ENCODE measurements at regions not wholly inside any gene's neighbourhood (a gene's known extent, or its start where the extent isn't known, plus 50 kb on each side); places are given as distances from the start of the nearest gene placed in this dataset.

DNA sequence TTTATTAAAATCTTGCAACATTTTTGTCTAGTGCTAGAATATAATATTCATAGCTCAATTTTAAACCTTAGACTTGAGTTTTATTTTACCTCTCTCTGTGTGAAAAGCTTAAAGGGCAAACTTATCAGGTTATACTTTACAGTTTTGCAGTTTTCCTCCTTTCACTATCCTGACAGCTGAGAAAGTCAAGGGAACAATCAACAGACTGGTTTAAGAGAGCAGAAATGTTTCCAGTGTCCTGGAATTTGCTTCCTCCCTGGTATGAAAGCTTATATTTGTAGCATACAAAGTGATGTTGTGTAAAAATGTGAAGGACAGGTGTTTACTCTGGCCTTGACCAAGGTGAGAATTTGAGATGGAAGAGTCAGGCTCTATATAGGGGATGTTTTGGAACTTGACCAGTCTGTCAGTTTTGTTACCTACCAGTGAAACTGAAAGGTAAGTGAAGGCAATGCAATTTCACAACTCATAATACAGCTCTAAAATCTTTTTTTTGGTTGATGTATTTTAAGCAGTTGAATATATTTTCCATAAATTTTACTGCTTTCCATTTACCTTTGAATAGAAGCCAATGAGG, 64.6 kb downstream of the FHIP1A start:
- no peak overlapping the region for H2AK5ac ChIP-seq (ENCODE audit: low read depth, low read length)
- no peak overlapping the region for H4K8ac ChIP-seq (ENCODE audit: low read depth, low read length)
- H3K4me2 ChIP-seq (ENCODE audit: insufficient read depth, low read length, poor library complexity, severe bottlenecking), result no peak overlapping the region
- no peak overlapping the region for H3K27ac ChIP-seq (replicated peaks; ENCODE audit: low read length)
- H3K79me1 ChIP-seq (ENCODE audit: low read depth, low read length), result no peaks in the 10 kb centered on the region
- no peak overlapping the region for H3K14ac ChIP-seq (ENCODE audit: low read length)
- no peaks in the 10 kb centered on the region for H3K9me3 ChIP-seq (replicated peaks in 1 of 2; ENCODE audit: control insufficient read depth in 2 of 2, insufficient read depth in 1 of 2, low read depth in 1 of 2, low read length in 2 of 2)
- no peak overlapping the region for H2BK5ac ChIP-seq (ENCODE audit: low read length)
- H3K4ac ChIP-seq (ENCODE audit: low read length), result no peak overlapping the region
- no peak overlapping the region for H3K9ac ChIP-seq (ENCODE audit: low read depth, low read length, poor library complexity)
- no peaks in the 10 kb centered on the region for H3K36me3 ChIP-seq (replicated peaks in 1 of 2; ENCODE audit: control insufficient read depth in 2 of 2, insufficient read depth in 2 of 2, low read length in 2 of 2)
- no peaks in the 10 kb centered on the region for H3K4me1 ChIP-seq (ENCODE audit: control insufficient read depth in 2 of 2, insufficient read depth in 1 of 2, low read depth in 1 of 2, low read length in 2 of 2)
- H2BK15ac ChIP-seq (ENCODE audit: low read length), result no peak overlapping the region
- H2BK120ac ChIP-seq (ENCODE audit: low read depth, low read length), result no peak overlapping the region
- H2AFZ ChIP-seq (ENCODE audit: low read length), result no peak overlapping the region
- H3K23ac ChIP-seq (ENCODE audit: low read depth, low read length, poor library complexity), result no peak overlapping the region
- H3K4me3 ChIP-seq (ENCODE audit: low read length in 2 of 2), result no peak overlapping the region
- no peak for DNase-seq (ENCODE audit: low spot score)
- no peak overlapping the region for H2BK12ac ChIP-seq (ENCODE audit: low read length)
- peaks cover 0 to 5% (median 0%) of the 10 kb centered on the region in 3 experiments for H3K27me3 ChIP-seq (ENCODE audit: control insufficient read depth in 3 of 3, insufficient read depth in 3 of 3, low read depth in 1 of 3, low read length in 3 of 3)
- H4K91ac ChIP-seq (ENCODE audit: low read depth, low read length, poor library complexity), result no peak overlapping the region
- H3K18ac ChIP-seq (ENCODE audit: low read length), result no peak overlapping the region

- H3K79me1 ChIP-seq (ENCODE audit: low read depth, low read length), result no peaks in the 10 kb centered on the region
- no peak overlapping the region for H3K18ac ChIP-seq (ENCODE audit: low read length)
- H2BK12ac ChIP-seq (ENCODE audit: low read length), result no peak overlapping the region
- no peak overlapping the region for H3K23ac ChIP-seq (ENCODE audit: low read depth, low read length, poor library complexity)
- no peak overlapping the region for H3K27ac ChIP-seq (replicated peaks; ENCODE audit: low read length)
- no peak for DNase-seq (ENCODE audit: low spot score)
- no peak overlapping the region for H3K4me2 ChIP-seq (ENCODE audit: insufficient read depth, low read length, poor library complexity, severe bottlenecking)
- no peak overlapping the region for H2AK5ac ChIP-seq (ENCODE audit: low read depth, low read length)
- H4K91ac ChIP-seq (ENCODE audit: low read depth, low read length, poor library complexity), result no peak overlapping the region
- WGBS, 2 donors (ENCODE audit: extremely low coverage in 2 of 2, insufficient read length in 2 of 2, insufficient replicate concordance in 1 of 2), result no CpG with 5 or more reads among the region's 4 CpGs
- no peaks in the 10 kb centered on the region for H3K4me1 ChIP-seq (ENCODE audit: control insufficient read depth in 2 of 2, insufficient read depth in 1 of 2, low read depth in 1 of 2, low read length in 2 of 2)
- H3K14ac ChIP-seq (ENCODE audit: low read length), result no peak overlapping the region
- H3K9me3 ChIP-seq (replicated peaks in 1 of 2; ENCODE audit: control insufficient read depth in 2 of 2, insufficient read depth in 1 of 2, low read depth in 1 of 2, low read length in 2 of 2), result no peaks in the 10 kb centered on the region
- no peak overlapping the region for H3K4ac ChIP-seq (ENCODE audit: low read length)
- no peak overlapping the region for H2BK5ac ChIP-seq (ENCODE audit: low read length)
- no peak overlapping the region for H4K8ac ChIP-seq (ENCODE audit: low read depth, low read length)
- no peak overlapping the region for H2AFZ ChIP-seq (ENCODE audit: low read length)
- peaks cover 0 to 5% (median 0%) of the 10 kb centered on the region in 3 experiments for H3K27me3 ChIP-seq (ENCODE audit: control insufficient read depth in 3 of 3, insufficient read depth in 3 of 3, low read depth in 1 of 3, low read length in 3 of 3)
- H3K4me3 ChIP-seq (ENCODE audit: low read length in 2 of 2), result no peak overlapping the region
- H2BK120ac ChIP-seq (ENCODE audit: low read depth, low read length), result no peak overlapping the region
- H3K9ac ChIP-seq (ENCODE audit: low read depth, low read length, poor library complexity), result no peak overlapping the region
- H3K36me3 ChIP-seq (replicated peaks in 1 of 2; ENCODE audit: control insufficient read depth in 2 of 2, insufficient read depth in 2 of 2, low read length in 2 of 2), result no peaks in the 10 kb centered on the region
- H2BK15ac ChIP-seq (ENCODE audit: low read length), result no peak overlapping the region
Observed at GRCh38 chr4:151475035-151475714, 66.2 kb downstream of the FHIP1A start.

GRCh38 chr4:151481813-151482212, 72.8 kb downstream of the FHIP1A start:
- H3K23ac ChIP-seq (ENCODE audit: low read depth, low read length, poor library complexity), result no peak overlapping the region
- H3K27me3 ChIP-seq (ENCODE audit: control insufficient read depth in 3 of 3, insufficient read depth in 3 of 3, low read depth in 1 of 3, low read length in 3 of 3), result no peaks in the 10 kb centered on the region
- H3K79me1 ChIP-seq (ENCODE audit: low read depth, low read length), result no peaks in the 10 kb centered on the region
- no peak overlapping the region for H2BK15ac ChIP-seq (ENCODE audit: low read length)
- H3K4me2 ChIP-seq (ENCODE audit: insufficient read depth, low read length, poor library complexity, severe bottlenecking), result no peak overlapping the region
- WGBS, 2 donors (ENCODE audit: extremely low coverage in 2 of 2, insufficient read length in 2 of 2, insufficient replicate concordance in 1 of 2), result no CpG with 5 or more reads among the region's 4 CpGs
- no peak overlapping the region for H3K4ac ChIP-seq (ENCODE audit: low read length)
- no peak overlapping the region for H2BK12ac ChIP-seq (ENCODE audit: low read length)
- H2AK5ac ChIP-seq (ENCODE audit: low read depth, low read length), result no peak overlapping the region
- H3K9me3 ChIP-seq (replicated peaks in 1 of 2; ENCODE audit: control insufficient read depth in 2 of 2, insufficient read depth in 1 of 2, low read depth in 1 of 2, low read length in 2 of 2), result no peaks in the 10 kb centered on the region
- H4K91ac ChIP-seq (ENCODE audit: low read depth, low read length, poor library complexity), result no peak overlapping the region
- no peak for DNase-seq (ENCODE audit: low spot score)
- H2BK120ac ChIP-seq (ENCODE audit: low read depth, low read length), result no peak overlapping the region
- no peak overlapping the region for H3K9ac ChIP-seq (ENCODE audit: low read depth, low read length, poor library complexity)
- H3K4me1 ChIP-seq (ENCODE audit: control insufficient read depth in 2 of 2, insufficient read depth in 1 of 2, low read depth in 1 of 2, low read length in 2 of 2), result no peaks in the 10 kb centered on the region
- no peak overlapping the region for H2AFZ ChIP-seq (ENCODE audit: low read length)
- H4K8ac ChIP-seq (ENCODE audit: low read depth, low read length), result no peak overlapping the region
- no peak overlapping the region for H3K27ac ChIP-seq (replicated peaks; ENCODE audit: low read length)
- no peak overlapping the region for H3K14ac ChIP-seq (ENCODE audit: low read length)
- no peak overlapping the region for H3K4me3 ChIP-seq (ENCODE audit: low read length in 2 of 2)
- no peaks in the 10 kb centered on the region for H3K36me3 ChIP-seq (replicated peaks in 1 of 2; ENCODE audit: control insufficient read depth in 2 of 2, insufficient read depth in 2 of 2, low read length in 2 of 2)
- H2BK5ac ChIP-seq (ENCODE audit: low read length), result no peak overlapping the region
- no peak overlapping the region for H3K18ac ChIP-seq (ENCODE audit: low read length)

GRCh38 chr4:151484396-151485102, 75.6 kb downstream of the FHIP1A start:
- WGBS, 2 donors (ENCODE audit: extremely low coverage in 2 of 2, insufficient read length in 2 of 2, insufficient replicate concordance in 1 of 2), result no CpG with 5 or more reads among the region's 2 CpGs

More at GRCh38 chr4:151484396-151485102, 75.6 kb downstream of the FHIP1A start:
- Histone ChIP-seq H2BK12ac (ENCODE audit: low read length) (no peak overlapping the region), H3K79me1 (ENCODE audit: low read depth, low read length) (no peaks in the 10 kb centered on the region), H3K4ac (ENCODE audit: low read length) (no peak overlapping the region), H4K8ac (ENCODE audit: low read depth, low read length) (no peak overlapping the region), H3K23ac (ENCODE audit: low read depth, low read length, poor library complexity) (no peak overlapping the region), H2AK5ac (ENCODE audit: low read depth, low read length) (no peak overlapping the region), H2BK120ac (ENCODE audit: low read depth, low read length) (no peak overlapping the region), H3K27me3 (ENCODE audit: control insufficient read depth in 3 of 3, insufficient read depth in 3 of 3, low read depth in 1 of 3, low read length in 3 of 3) (no peaks in the 10 kb centered on the region), H3K27ac (replicated peaks; ENCODE audit: low read length) (no peak overlapping the region), H2BK5ac (ENCODE audit: low read length) (no peak overlapping the region), H3K9me3 (replicated peaks in 1 of 2; ENCODE audit: control insufficient read depth in 2 of 2, insufficient read depth in 1 of 2, low read depth in 1 of 2, low read length in 2 of 2) (peaks cover 0 to under 1% of the 10 kb centered on the region in 2 donors), H3K9ac (ENCODE audit: low read depth, low read length, poor library complexity) (no peak overlapping the region), H3K18ac (ENCODE audit: low read length) (no peak overlapping the region), H3K4me2 (ENCODE audit: insufficient read depth, low read length, poor library complexity, severe bottlenecking) (no peak overlapping the region), H2BK15ac (ENCODE audit: low read length) (no peak overlapping the region), H3K36me3 (replicated peaks in 1 of 2; ENCODE audit: control insufficient read depth in 2 of 2, insufficient read depth in 2 of 2, low read length in 2 of 2) (no peaks in the 10 kb centered on the region), H3K4me1 (ENCODE audit: control insufficient read depth in 2 of 2, insufficient read depth in 1 of 2, low read depth in 1 of 2, low read length in 2 of 2) (no peaks in the 10 kb centered on the region), H3K14ac (ENCODE audit: low read length) (no peak overlapping the region), H2AFZ (ENCODE audit: low read length) (no peak overlapping the region), H4K91ac (ENCODE audit: low read depth, low read length, poor library complexity) (no peak overlapping the region), H3K4me3 (ENCODE audit: low read length in 2 of 2) (no peak overlapping the region)
- DNase-seq (ENCODE audit: low spot score), result peak; percentile 2
